Caco-2 (cell line): ENCODE measurements at regions not wholly inside any gene's neighbourhood (a gene's known extent, or its start where the extent isn't known, plus 50 kb on each side); places are given as distances from the start of the nearest gene placed in this dataset.

ENCODE experiments used
- BruUV-seq: library from RNA; stranded (reverse); fragments of 400-500 nt; replicated peaks from 2 replicates; lab custom pipeline; 2021; lab: Mats Ljungman, UMichigan
- CTCF ChIA-PET: fragments of 300-600 bp; sonication (Branson Sonifier 250); formaldehyde crosslinking; loops from one replicate; lab custom pipeline; 2022; ENCODE audit warnings: antibody characterized with exemption; lab: Charles Lee
- POLR2A ChIA-PET: fragments of 300-600 bp; sonication (Branson Sonifier 250); formaldehyde crosslinking; loops from one replicate; lab custom pipeline; 2022; ENCODE audit warnings: antibody characterized with exemption; lab: Charles Lee
- DNase-seq, 2 experiments: peaks; one replicate each; pipeline versions ENCODE4 v3.0.0 to v3.0.0-alpha.2; 2020 to 2022
- H3K27me3 ChIP-seq: replicated peaks from 2 replicates; pipeline ENCODE4 v1.6.0; 2011; ENCODE audit warnings: low read length; ENCODE audit not compliant: control insufficient read depth, insufficient read depth
- H3K36me3 ChIP-seq: 2 replicates; pipeline ENCODE4 v1.5.1; 2011; ENCODE audit warnings: low read length; ENCODE audit not compliant: control insufficient read depth, insufficient read depth
- H3K4me1 ChIP-seq: fragments of 250-450 bp; sonication (Bioruptor Pico); 2 replicates; pipeline ENCODE4 v1.5.1; 2020; ENCODE audit warnings: mild to moderate bottlenecking
- H3K4me3 ChIP-seq: 2 replicates; pipeline ENCODE4 v1.5.1; 2011; ENCODE audit warnings: low read depth, mild to moderate bottlenecking, control low read depth, low read length
- H3K9me3 ChIP-seq: fragments of 250-450 bp; sonication (Bioruptor Pico); 2 replicates; pipeline ENCODE4 v1.5.1; 2020; ENCODE audit warnings: mild to moderate bottlenecking, moderate library complexity
- H3K27ac Mint-ChIP-seq: one replicate; pipeline ENCODE4 v1.8.0; 2022; ENCODE audit warnings: mixed read lengths; ENCODE audit not compliant: unreplicated experiment
- H3K27me3 Mint-ChIP-seq: one replicate; pipeline ENCODE4 v1.8.0; 2022; ENCODE audit warnings: mixed read lengths; ENCODE audit not compliant: insufficient read depth, unreplicated experiment
- H3K36me3 Mint-ChIP-seq: one replicate; pipeline ENCODE4 v1.8.0; 2022; ENCODE audit warnings: mild to moderate bottlenecking, mixed read lengths; ENCODE audit not compliant: insufficient read depth, unreplicated experiment
- H3K4me1 Mint-ChIP-seq: one replicate; pipeline ENCODE4 v1.8.0; 2022; ENCODE audit warnings: low read depth, mixed read lengths; ENCODE audit not compliant: unreplicated experiment
- H3K4me3 Mint-ChIP-seq: one replicate; pipeline ENCODE4 v1.8.0; 2022; ENCODE audit warnings: mild to moderate bottlenecking, moderate library complexity, mixed read lengths; ENCODE audit not compliant: unreplicated experiment
- H3K9me3 Mint-ChIP-seq: one replicate; pipeline ENCODE4 v1.8.0; 2022; ENCODE audit warnings: mixed read lengths; ENCODE audit not compliant: unreplicated experiment
- intact Hi-C: fragments of 100-400 bp; cut with micrococcal nuclease; formaldehyde crosslinking; loops from one replicate; pipeline ENCODE4 v1.10.0; 2022; ENCODE audit not compliant: unreplicated experiment
- TF ChIP-seq, protein P1 (sequence below), 2 experiments: fragments of 200-600 bp in 1 of 2; IDR thresholded peaks; 1 replicate in 1 of 2; 2 replicates in 1 of 2; pipeline versions ENCODE4 v1.5.1 to v1.8.0; 2011 to 2022; ENCODE audit warnings: antibody characterized with exemption in 1 of 2, control low read depth in 1 of 2, inconsistent platforms in 1 of 2, low read depth in 1 of 2, low read length in 1 of 2, mild to moderate bottlenecking in 1 of 2, moderate library complexity in 1 of 2; ENCODE audit not compliant: insufficient read depth in 1 of 2, severe bottlenecking in 1 of 2, unreplicated experiment in 1 of 2

DNA sequence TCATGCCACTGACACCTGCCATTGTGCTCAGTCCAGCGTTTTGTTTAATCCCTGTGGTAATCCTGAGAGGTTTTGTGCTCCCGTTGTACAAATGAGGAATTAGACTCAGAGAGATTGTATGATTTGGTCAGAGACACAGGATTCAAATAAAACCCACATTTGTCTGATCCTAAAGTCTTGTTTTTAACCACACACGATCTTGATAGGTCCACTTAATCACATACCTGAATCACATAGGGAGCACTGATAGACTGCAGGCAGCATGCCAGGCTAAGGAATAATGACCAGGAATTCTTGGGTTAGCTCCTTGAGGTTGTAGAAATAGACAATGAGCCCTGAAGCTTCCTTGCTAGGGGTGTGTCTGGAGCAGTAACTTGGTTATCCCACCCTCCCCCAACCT is 202.6 kb upstream of the RGS6 start:
- H3K36me3 ChIP-seq, result peaks cover 1% of the 10 kb centered on the region; the same call in 1 of the 2 replicates
- H3K36me3 Mint-ChIP-seq, result peaks cover 56% of the 10 kb centered on the region
- POLR2A ChIA-PET, result no interaction called here
- no TSS peak for BruUV-seq
- H3K27me3 ChIP-seq, result no peaks in the 10 kb centered on the region
- no peaks in the 10 kb centered on the region for H3K9me3 Mint-ChIP-seq
- no peak overlapping the region for H3K4me3 ChIP-seq
- H3K4me3 Mint-ChIP-seq, result no peak overlapping the region
- TF ChIP-seq, protein P1, sequence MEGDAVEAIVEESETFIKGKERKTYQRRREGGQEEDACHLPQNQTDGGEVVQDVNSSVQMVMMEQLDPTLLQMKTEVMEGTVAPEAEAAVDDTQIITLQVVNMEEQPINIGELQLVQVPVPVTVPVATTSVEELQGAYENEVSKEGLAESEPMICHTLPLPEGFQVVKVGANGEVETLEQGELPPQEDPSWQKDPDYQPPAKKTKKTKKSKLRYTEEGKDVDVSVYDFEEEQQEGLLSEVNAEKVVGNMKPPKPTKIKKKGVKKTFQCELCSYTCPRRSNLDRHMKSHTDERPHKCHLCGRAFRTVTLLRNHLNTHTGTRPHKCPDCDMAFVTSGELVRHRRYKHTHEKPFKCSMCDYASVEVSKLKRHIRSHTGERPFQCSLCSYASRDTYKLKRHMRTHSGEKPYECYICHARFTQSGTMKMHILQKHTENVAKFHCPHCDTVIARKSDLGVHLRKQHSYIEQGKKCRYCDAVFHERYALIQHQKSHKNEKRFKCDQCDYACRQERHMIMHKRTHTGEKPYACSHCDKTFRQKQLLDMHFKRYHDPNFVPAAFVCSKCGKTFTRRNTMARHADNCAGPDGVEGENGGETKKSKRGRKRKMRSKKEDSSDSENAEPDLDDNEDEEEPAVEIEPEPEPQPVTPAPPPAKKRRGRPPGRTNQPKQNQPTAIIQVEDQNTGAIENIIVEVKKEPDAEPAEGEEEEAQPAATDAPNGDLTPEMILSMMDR (IDR thresholded peaks at IDR 0.05; ENCODE audit: insufficient read depth in 1 of 2, low read depth in 1 of 2, low read length in 1 of 2, severe bottlenecking in 1 of 2, unreplicated experiment in 1 of 2), result no peak
- H3K4me1 Mint-ChIP-seq, result peaks cover 9% of the 10 kb centered on the region
- no peak for DNase-seq
- CTCF ChIA-PET, result no interaction called here
- no peak overlapping the region for H3K27ac Mint-ChIP-seq
- no peaks in the 10 kb centered on the region for H3K27me3 Mint-ChIP-seq
- H3K4me1 ChIP-seq, result no peaks in the 10 kb centered on the region
- intact Hi-C loops, result loop anchor here (10.0 kb wide), 1 partner anchor 125 kb away; no protein-coding TSS in a partner anchor
- H3K9me3 ChIP-seq, result no peaks in the 10 kb centered on the region

DNA sequence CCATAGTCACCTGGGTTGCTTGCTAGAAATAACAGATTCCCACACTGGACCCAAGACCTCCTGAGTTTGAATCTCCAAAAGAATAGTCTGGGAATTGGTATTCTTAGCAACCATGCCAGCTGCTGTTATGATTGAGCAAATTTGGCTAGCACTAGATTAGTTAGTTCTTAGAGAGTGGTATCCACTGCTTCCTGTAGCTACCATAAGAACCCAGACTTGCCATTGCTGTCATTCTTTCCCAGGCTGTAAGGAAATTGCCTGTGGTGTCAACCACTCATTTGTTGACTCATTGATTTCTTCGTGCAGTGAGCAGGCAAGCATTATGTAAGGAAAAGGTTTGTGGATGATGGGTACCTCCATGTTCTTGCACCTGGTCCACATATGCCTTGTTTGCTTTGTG is 201.8 kb upstream of the RGS6 start:
- Histone ChIP-seq H3K4me3 (no peak overlapping the region), H3K36me3 (peaks cover 2% of the 10 kb centered on the region; the same call in 1 of the 2 replicates), H3K9me3 (no peaks in the 10 kb centered on the region), H3K27me3 (no peaks in the 10 kb centered on the region), H3K4me1 (no peaks in the 10 kb centered on the region)
- no peak for DNase-seq
- peaks cover 1% of the 10 kb centered on the region for H3K4me1 Mint-ChIP-seq
- intact Hi-C loops, result no loop called here
- CTCF ChIA-PET, result no interaction called here
- H3K27ac Mint-ChIP-seq, result no peak overlapping the region
- POLR2A ChIA-PET, result no interaction called here
- no peaks in the 10 kb centered on the region for H3K27me3 Mint-ChIP-seq
- peaks cover 55% of the 10 kb centered on the region for H3K36me3 Mint-ChIP-seq
- BruUV-seq, result no TSS peak
- H3K4me3 Mint-ChIP-seq, result no peak overlapping the region
- H3K9me3 Mint-ChIP-seq, result no peaks in the 10 kb centered on the region
- TF ChIP-seq, protein P1 (IDR thresholded peaks at IDR 0.05; ENCODE audit: insufficient read depth in 1 of 2, low read depth in 1 of 2, low read length in 1 of 2, severe bottlenecking in 1 of 2, unreplicated experiment in 1 of 2), result no peak

DNA sequence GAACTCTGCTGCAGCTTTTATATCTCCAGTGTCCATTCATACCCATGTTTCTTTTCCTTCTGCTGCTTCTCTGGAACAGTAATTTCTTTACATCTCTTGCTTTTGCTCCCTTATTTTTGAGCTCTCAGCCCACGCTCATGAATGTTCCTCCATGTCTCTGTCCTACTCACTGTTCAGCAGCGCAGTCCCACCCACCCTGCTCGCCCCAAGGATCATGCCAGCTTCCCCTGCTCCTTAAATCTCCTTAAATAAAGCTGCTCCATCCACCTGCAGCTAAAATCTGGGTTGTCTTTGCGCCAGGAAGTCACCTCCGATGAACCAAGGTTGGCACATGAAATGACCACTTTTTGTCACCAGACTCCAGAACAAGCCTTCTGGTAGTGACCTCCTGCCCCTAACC is 201.1 kb upstream of the RGS6 start:
- H3K4me3 ChIP-seq, result no peak overlapping the region
- TF ChIP-seq, protein P1 (IDR thresholded peaks at IDR 0.05; ENCODE audit: insufficient read depth in 1 of 2, low read depth in 1 of 2, low read length in 1 of 2, severe bottlenecking in 1 of 2, unreplicated experiment in 1 of 2), result no peak
- H3K9me3 Mint-ChIP-seq, result no peaks in the 10 kb centered on the region
- no peaks in the 10 kb centered on the region for H3K4me1 ChIP-seq
- no TSS peak for BruUV-seq
- intact Hi-C loops, result no loop called here
- H3K9me3 ChIP-seq, result no peaks in the 10 kb centered on the region
- ChIA-PET POLR2A (no interaction called here), CTCF (no interaction called here)
- H3K4me3 Mint-ChIP-seq, result no peak overlapping the region
- H3K27me3 Mint-ChIP-seq, result no peaks in the 10 kb centered on the region
- peaks cover 56% of the 10 kb centered on the region for H3K36me3 Mint-ChIP-seq
- peaks cover 2% of the 10 kb centered on the region; the same call in 1 of the 2 replicates for H3K36me3 ChIP-seq
- H3K4me1 Mint-ChIP-seq, result no peaks in the 10 kb centered on the region
- DNase-seq, result no peak
- H3K27me3 ChIP-seq, result no peaks in the 10 kb centered on the region
- no peak overlapping the region for H3K27ac Mint-ChIP-seq
